Activated T-helper 2 cell treated with anti-CD3 and anti-CD28 coated beads, Interferon-gamma antibody, Interleukin-2, Interleukin-4, amounts not matched to agents 10 μg/mL and 5 μg/mL and 100 μg/mL, durations not matched to agents 14 hours and 24 hours and 36 hours (primary cell): ENCODE measurements at regions not wholly inside any gene's neighbourhood (a gene's known extent, or its start where the extent isn't known, plus 50 kb on each side); places are given as distances from the start of the nearest gene placed in this dataset.
"Not testable (repeated sequence)": the region's sequence is repeated elsewhere in the genome, so short reads cannot be mapped to it uniquely, and the experiment has no call there.

Experiments
- DNase-seq: peaks from one replicate; pipeline ENCODE4 v3.0.0; 2021; ENCODE audit warnings: low spot score
- H3K27ac Mint-ChIP-seq: one replicate; pipeline ENCODE4 v1.8.0; 2021; ENCODE audit warnings: mixed read lengths
- H3K27me3 Mint-ChIP-seq: one replicate; pipeline ENCODE4 v1.8.0; 2021; ENCODE audit warnings: low read depth, mixed read lengths
- H3K36me3 Mint-ChIP-seq: one replicate; pipeline ENCODE4 v1.8.0; 2021; ENCODE audit warnings: low read depth, mixed read lengths
- H3K4me1 Mint-ChIP-seq: one replicate; pipeline ENCODE4 v1.8.0; 2021; ENCODE audit warnings: low read depth, mixed read lengths
- H3K4me3 Mint-ChIP-seq: one replicate; pipeline ENCODE4 v1.8.0; 2021; ENCODE audit warnings: low read depth, mild to moderate bottlenecking, moderate library complexity, mixed read lengths
- H3K9me3 Mint-ChIP-seq: one replicate; pipeline ENCODE4 v1.8.0; 2021; ENCODE audit warnings: mixed read lengths
- intact Hi-C: fragments of 100-400 bp; cut with micrococcal nuclease; formaldehyde crosslinking; loops from one replicate; pipeline ENCODE4 v1.15.1; 2023

DNA sequence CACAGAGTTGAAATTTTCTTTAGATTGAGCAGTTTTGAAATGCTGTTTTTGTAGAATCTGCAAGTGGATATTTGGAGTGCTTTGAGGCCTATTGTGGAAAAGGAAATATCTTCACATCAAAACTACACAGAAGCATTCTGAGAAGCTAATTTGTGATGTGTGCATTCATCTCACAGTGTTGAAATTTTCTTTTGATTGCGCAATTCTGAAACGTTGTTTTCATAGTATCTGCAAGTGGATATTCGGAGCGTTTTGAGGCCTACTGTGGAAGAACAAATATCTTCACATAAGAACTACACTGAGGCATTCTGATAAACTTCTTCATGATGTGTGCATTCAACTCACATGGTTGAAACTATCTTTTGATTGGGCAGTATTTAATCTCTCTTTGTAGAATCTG is 3143.4 kb upstream of the OR11H1 start:
- peaks cover 64% of the 10 kb centered on the region for H3K9me3 Mint-ChIP-seq
- H3K4me1 Mint-ChIP-seq, DNase-seq, H3K27me3 Mint-ChIP-seq, H3K27ac Mint-ChIP-seq, intact Hi-C loops, H3K36me3 Mint-ChIP-seq, H3K4me3 Mint-ChIP-seq: not testable (repeated sequence)

DNA sequence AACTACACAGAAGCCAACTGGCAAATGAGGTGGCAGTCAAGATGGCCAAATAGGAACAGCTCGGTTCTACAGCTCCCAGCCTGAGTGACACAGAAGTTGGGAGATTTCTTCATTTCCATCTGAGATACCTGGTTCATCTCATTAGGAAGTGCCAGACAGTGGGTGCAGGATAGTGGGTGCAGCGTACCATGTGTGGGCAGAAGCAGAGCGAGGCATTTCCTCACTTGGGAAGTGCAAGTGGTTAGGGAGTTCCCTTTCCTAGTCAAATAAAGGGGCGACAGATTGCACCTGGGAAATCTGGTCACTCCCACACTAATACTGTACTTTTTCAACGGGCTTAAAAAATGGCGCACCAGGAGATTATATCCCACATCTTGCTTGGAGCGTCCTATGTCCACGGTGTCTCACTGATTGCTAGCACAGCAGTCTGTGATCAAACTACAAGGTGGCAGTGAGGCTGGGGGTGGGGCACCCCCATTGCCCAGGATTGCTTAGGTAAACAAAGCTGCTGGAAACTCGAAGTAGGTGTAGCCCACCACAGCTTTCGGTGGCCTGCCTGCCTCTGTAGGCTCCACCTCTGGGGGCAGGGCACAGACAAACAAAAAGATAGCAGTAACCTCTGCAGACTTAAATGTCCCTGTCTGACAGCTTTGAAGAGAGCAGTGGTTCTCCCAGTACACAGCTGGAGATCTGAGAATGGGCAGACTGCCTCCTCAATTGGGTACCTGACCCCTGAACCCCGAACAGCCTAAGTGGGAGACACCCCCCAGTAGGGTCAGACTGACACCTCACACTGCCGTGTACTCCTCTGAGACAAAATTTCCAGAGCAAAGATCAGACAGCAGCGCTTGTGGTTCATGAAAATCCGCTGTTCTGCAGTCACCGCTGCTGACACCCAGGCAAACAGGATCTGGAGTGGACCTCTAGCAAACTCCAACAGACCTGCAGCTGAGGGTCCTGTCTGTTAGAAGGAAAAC is 3138.9 kb upstream of the OR11H1 start:
- H3K4me3 Mint-ChIP-seq, intact Hi-C loops, H3K36me3 Mint-ChIP-seq, DNase-seq, H3K27ac Mint-ChIP-seq, H3K4me1 Mint-ChIP-seq, H3K27me3 Mint-ChIP-seq: not testable (repeated sequence)
- H3K9me3 Mint-ChIP-seq: peaks cover 72% of the 10 kb centered on the region

DNA sequence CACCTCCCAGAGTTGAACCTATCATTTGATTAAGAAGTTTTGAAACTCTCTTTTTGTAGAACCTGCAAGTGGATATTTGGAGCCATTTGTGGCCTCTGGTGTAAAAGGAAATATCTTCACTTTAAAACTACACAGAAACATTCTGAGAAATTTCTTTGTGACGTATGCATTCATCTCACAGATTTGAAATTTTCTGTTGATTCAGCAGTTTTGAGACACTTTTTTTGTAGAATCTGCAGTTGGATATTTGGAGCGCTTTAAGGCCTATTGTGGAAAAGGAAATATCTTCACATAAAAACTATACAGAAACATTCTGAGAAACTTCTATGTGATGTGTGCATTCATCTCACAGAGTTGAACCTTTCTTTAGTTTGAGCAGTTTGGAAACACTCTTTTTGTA is 3130.7 kb upstream of the OR11H1 start:
- H3K4me1 Mint-ChIP-seq, DNase-seq, H3K27me3 Mint-ChIP-seq: not testable (repeated sequence)

DNA sequence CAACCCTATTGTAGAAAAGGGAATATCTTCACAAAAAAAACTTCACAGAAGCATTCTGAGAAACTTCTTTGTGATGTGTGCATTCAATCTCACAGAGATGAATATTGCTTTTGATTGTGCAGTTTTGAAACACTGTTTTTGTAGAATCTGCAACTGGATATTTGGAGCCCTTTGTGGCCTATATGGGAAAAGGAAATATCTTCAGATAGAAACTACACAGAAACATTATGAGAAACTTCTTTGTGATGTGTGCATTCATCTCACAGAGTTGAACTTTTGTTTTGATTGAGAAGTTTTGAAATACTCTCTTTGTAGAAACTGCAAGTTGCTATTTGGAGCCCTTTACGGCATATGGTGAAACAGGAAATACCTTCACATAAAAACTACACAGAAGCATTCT is 3126.1 kb upstream of the OR11H1 start:
- H3K9me3 Mint-ChIP-seq: peaks cover 48% of the 10 kb centered on the region
- DNase-seq, intact Hi-C loops, H3K4me3 Mint-ChIP-seq, H3K4me1 Mint-ChIP-seq, H3K27ac Mint-ChIP-seq, H3K27me3 Mint-ChIP-seq, H3K36me3 Mint-ChIP-seq: not testable (repeated sequence)

More for the DNA sequence above, 3130.7 kb upstream of the OR11H1 start:
- H3K36me3 Mint-ChIP-seq, intact Hi-C loops, H3K4me3 Mint-ChIP-seq, H3K27ac Mint-ChIP-seq: not testable (repeated sequence)
- peaks cover 48% of the 10 kb centered on the region for H3K9me3 Mint-ChIP-seq

DNA sequence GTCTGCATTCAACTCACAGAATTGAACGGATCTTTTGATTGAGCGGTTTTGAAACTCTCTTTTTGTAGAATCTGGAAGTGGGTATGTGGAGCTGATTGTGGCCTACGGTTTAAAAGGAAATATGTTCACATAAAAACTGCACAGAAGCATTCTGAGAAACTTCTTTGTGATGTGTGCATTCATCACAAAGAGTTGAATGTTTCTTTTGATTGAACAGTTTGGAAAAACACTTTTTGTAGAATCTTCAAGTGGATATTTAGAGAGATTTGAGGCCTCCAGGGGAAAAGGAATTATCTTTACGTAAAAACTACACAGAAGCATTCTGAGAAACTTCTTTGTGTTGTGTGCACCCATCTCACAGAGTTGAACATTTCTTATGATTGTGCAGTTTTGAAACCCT is 3125.5 kb upstream of the OR11H1 start:
- H3K4me1 Mint-ChIP-seq, H3K27ac Mint-ChIP-seq, H3K4me3 Mint-ChIP-seq, H3K36me3 Mint-ChIP-seq, H3K27me3 Mint-ChIP-seq, DNase-seq, intact Hi-C loops: not testable (repeated sequence)
- H3K9me3 Mint-ChIP-seq: peaks cover 48% of the 10 kb centered on the region

DNA sequence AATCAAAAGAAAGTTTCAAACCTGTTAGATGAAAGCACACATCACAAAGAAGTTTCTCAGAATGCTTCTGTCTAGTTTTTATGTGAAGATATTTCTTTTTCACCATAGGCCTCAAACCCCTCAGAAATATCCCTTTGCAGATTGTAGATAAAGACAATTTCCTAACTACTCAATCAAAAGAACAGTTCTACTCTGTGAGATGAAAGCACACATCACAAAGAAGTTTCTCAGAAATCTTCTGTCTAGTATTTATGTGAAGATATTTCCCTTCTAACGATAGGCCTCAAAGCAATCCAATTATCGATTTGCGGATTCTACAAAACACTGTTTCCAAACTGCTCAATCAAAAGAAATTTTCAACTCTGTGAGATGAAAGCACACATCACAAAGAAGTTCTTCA is 3092.1 kb upstream of the OR11H1 start:
- H3K36me3 Mint-ChIP-seq: not testable (repeated sequence)

More for the DNA sequence above, 3092.1 kb upstream of the OR11H1 start:
- intact Hi-C loops, DNase-seq, H3K27ac Mint-ChIP-seq, H3K4me1 Mint-ChIP-seq, H3K27me3 Mint-ChIP-seq, H3K4me3 Mint-ChIP-seq: not testable (repeated sequence)
- H3K9me3 Mint-ChIP-seq: peaks cover 23% of the 10 kb centered on the region
